ENCODE measurements at regions not wholly inside any gene's neighbourhood (a gene's known extent, or its start where the extent isn't known, plus 50 kb on each side); places are given as distances from the start of the nearest gene placed in this dataset.

DNA sequence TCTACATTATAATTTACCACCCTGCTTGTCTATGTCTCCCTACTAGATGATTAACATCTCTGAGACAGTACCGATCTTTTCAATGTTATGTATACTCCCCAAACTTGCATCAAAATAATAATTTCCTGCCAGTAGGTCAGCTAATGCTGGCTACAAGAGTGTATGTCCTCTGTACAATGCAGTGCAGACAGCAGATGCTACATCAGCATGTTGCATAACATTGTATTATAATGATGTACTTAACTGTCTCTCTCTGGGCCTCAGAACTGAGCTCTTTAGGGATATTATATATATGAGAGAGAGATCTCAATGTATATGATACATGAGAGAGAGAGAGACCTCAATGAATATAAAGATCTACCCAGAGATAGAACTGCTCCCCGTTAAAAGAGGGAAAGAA lies 456.6 kb downstream of the SHQ1 start:
- TF ChIP-seq, protein P1, sequence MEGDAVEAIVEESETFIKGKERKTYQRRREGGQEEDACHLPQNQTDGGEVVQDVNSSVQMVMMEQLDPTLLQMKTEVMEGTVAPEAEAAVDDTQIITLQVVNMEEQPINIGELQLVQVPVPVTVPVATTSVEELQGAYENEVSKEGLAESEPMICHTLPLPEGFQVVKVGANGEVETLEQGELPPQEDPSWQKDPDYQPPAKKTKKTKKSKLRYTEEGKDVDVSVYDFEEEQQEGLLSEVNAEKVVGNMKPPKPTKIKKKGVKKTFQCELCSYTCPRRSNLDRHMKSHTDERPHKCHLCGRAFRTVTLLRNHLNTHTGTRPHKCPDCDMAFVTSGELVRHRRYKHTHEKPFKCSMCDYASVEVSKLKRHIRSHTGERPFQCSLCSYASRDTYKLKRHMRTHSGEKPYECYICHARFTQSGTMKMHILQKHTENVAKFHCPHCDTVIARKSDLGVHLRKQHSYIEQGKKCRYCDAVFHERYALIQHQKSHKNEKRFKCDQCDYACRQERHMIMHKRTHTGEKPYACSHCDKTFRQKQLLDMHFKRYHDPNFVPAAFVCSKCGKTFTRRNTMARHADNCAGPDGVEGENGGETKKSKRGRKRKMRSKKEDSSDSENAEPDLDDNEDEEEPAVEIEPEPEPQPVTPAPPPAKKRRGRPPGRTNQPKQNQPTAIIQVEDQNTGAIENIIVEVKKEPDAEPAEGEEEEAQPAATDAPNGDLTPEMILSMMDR (IDR thresholded peaks at IDR 0.05) = no peak
- no peak for TF ChIP-seq POLR2A (IDR thresholded peaks at IDR 0.05)
- no peak for TF ChIP-seq EP300 (IDR thresholded peaks at IDR 0.05)
